Endothelial cell (in vitro differentiated cells): ENCODE measurements at regions not wholly inside any gene's neighbourhood (a gene's known extent, or its start where the extent isn't known, plus 50 kb on each side); places are given as distances from the start of the nearest gene placed in this dataset.

Experiments used
- DNase-seq: peaks from one replicate; pipeline ENCODE4 v3.0.0; 2021; ENCODE audit warnings: low spot score
- H3K27ac Mint-ChIP-seq: one replicate; pipeline ENCODE4 v1.8.0; 2021; ENCODE audit warnings: mixed read lengths, inconsistent platforms; ENCODE audit not compliant: unreplicated experiment
- H3K27me3 Mint-ChIP-seq: one replicate; pipeline ENCODE4 v1.8.0; 2021; ENCODE audit warnings: mild to moderate bottlenecking, moderate library complexity, mixed read lengths, inconsistent platforms; ENCODE audit not compliant: unreplicated experiment
- H3K36me3 Mint-ChIP-seq: one replicate; pipeline ENCODE4 v1.8.0; 2021; ENCODE audit warnings: mild to moderate bottlenecking, low read depth, mixed read lengths, inconsistent platforms; ENCODE audit not compliant: unreplicated experiment
- H3K4me1 Mint-ChIP-seq: one replicate; pipeline ENCODE4 v1.8.0; 2021; ENCODE audit warnings: mild to moderate bottlenecking, mixed read lengths, inconsistent platforms; ENCODE audit not compliant: unreplicated experiment
- H3K4me3 Mint-ChIP-seq: one replicate; pipeline ENCODE4 v1.8.0; 2021; ENCODE audit warnings: mild to moderate bottlenecking, mixed read lengths, inconsistent platforms; ENCODE audit not compliant: unreplicated experiment
- H3K9me3 Mint-ChIP-seq: one replicate; pipeline ENCODE4 v1.8.0; 2021; ENCODE audit warnings: mixed read lengths, inconsistent platforms; ENCODE audit not compliant: unreplicated experiment
- TF ChIP-seq, protein P1 (sequence below): fragments of 200-600 bp; sonication (generic); IDR thresholded peaks from one replicate; pipeline ENCODE4 v1.5.0; 2021; ENCODE audit warnings: antibody characterized with exemption; ENCODE audit not compliant: unreplicated experiment

- H3K27me3 Mint-ChIP-seq = peaks cover 6% of the 10 kb centered on the region
- H3K4me3 Mint-ChIP-seq = no peak overlapping the region
- peaks cover 9% of the 10 kb centered on the region for H3K4me1 Mint-ChIP-seq
- no peaks in the 10 kb centered on the region for H3K9me3 Mint-ChIP-seq
- H3K36me3 Mint-ChIP-seq = no peaks in the 10 kb centered on the region
- no peak overlapping the region for H3K27ac Mint-ChIP-seq
- no peak for DNase-seq
- TF ChIP-seq, protein P1, sequence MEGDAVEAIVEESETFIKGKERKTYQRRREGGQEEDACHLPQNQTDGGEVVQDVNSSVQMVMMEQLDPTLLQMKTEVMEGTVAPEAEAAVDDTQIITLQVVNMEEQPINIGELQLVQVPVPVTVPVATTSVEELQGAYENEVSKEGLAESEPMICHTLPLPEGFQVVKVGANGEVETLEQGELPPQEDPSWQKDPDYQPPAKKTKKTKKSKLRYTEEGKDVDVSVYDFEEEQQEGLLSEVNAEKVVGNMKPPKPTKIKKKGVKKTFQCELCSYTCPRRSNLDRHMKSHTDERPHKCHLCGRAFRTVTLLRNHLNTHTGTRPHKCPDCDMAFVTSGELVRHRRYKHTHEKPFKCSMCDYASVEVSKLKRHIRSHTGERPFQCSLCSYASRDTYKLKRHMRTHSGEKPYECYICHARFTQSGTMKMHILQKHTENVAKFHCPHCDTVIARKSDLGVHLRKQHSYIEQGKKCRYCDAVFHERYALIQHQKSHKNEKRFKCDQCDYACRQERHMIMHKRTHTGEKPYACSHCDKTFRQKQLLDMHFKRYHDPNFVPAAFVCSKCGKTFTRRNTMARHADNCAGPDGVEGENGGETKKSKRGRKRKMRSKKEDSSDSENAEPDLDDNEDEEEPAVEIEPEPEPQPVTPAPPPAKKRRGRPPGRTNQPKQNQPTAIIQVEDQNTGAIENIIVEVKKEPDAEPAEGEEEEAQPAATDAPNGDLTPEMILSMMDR = no peak
Observed at GRCh38 chr2:61588566-61588965, 50.4 kb upstream of the XPO1 start.
